HK-2 (cell line): ENCODE measurements at regions not wholly inside any gene's neighbourhood (a gene's known extent, or its start where the extent isn't known, plus 50 kb on each side); places are given as distances from the start of the nearest gene placed in this dataset.

ENCODE experiments used
- DNase-seq: peaks from one replicate; pipeline ENCODE4 v3.0.0-alpha.2; 2018; ENCODE audit not compliant: unreplicated experiment

DNA sequence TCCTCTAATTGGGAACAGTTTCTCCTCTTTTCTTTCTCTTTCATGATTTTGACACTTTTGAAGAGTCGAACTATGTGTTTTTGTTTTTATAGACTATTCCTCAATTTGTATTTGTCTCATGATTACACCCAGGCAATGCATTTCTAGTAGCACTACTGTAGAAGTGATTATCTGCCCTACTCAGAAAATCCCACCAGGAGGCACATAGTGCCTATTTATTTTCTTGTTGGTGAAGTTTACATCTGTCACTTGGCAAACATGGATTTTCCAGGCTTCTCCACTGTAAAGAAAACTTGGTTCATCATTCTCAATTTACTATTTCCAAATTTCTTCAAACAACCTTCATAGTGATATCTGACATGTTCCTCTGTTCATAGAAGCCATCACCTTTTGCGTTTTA is 893.9 kb downstream of the CCSER2 start:
- no peak for DNase-seq

DNA sequence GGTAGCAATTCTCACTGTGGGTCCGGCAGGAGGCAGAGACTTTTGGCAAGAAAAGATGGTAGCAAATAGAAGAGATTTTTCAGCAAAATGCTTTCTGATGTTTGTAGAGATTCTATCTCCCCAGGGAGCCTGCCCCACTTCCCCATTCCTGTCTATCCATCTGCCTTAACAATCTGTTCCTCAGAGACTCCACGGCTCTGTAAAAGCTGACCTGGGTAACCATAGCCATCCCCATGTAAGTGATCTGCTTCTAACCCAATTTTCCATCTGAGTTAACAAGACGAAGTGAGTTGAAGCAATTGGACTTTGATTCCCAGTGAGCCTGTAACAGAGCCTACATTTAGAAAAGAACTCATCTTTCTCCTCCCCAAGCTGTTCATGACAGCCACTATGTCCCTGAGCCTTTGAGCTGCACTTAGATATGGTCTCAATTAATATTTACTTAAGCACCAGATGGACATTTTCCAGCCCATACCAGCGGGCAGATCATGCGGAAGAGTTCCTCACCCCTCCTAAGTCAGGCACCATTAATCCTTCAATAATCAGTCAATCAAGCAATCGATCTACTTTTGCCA is 896.1 kb downstream of the CCSER2 start:
- DNase-seq = no peak

DNA sequence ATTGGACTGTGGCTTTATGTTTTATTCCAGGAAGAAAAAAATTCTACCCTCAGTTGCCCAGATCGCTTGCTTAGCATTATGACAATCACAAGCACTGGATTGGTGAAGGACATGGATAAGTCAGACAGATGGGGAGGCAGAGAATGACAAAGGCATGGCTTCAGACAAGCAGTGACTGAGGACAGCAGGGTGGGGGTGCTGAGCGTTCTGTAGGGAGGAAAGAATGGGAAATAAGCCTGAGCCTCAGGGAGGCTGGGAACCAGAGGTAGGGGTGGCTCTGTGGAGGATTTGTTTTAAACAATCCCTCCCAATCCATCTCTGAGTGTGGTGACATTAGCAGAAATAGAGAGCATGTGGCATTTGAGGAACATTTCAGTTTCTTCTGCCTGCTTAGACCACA is 896.9 kb downstream of the CCSER2 start:
- DNase-seq = no peak

DNA sequence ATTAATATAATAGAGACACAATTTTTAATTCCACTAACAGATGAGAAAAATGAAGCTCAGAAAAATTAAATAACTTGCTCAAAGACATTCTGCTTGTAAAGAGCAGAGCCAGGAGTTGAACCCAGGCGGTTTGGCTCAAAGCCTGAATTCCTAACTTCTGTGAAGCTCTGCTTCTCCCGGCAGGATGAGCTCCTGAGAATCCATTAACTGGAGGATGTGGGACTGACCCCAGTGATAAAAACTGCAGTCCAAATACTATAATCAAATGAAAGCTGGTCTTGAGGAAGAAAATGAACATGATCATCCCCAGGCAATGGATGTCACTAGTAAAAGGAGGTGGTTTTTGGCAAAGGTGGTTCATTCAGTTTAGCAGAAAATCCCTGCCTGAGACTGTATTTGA is 898.2 kb downstream of the CCSER2 start:
- no peak for DNase-seq

DNA sequence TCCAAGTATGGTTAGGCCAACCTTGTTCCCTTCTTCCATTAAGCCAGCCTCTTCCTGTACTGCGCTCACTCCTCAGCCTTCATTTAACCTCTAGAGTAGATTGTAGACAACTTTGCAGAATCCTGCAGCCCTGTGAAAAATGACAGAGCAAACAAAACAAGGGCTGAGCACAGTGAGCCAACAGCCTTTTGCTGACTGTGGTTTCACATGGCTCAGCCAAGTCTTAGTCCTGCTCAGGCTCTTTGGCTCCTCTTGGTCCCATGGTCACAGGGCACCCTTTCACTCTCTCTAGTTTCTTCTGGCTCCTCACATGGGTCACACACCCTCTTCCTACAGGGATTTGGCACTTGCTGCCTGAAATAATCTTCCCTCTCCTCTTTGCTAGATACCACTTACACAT is 900.3 kb downstream of the CCSER2 start:
- DNase-seq = no peak

DNA sequence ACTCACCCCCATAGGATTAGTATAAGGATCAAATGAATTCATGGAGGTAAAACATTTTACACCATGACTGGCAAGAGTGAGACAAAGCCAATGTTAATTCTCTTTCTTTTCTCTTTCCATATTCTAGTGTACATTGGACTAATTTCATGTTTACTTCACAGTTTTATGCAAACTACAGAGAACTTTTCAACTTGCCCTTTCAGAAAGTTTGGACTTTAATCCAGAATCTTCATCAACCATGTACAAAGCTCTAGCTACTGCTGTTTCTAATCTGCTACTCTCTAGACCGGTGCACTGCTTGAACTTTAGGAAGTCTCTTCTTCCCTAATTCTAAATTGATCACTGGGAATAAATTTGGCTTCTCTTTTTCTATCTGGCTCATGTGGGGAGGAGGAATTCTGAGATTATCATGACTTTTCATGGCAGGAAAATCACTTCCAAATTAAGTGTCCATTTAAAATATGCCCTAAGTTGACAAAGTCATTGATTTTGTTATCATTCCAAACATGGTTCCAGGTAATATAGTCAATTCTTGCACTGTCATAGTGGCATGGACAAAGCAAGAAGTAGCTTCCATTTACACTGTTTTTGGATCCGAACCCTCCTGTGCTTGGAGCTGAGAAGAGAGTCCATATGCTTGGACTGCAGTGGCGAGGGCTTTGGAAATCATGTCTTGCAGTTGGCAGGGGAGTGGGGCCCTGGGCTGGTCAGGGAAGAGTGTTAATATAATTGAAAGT is 903.3 kb downstream of the CCSER2 start:
- DNase-seq = no peak

DNA sequence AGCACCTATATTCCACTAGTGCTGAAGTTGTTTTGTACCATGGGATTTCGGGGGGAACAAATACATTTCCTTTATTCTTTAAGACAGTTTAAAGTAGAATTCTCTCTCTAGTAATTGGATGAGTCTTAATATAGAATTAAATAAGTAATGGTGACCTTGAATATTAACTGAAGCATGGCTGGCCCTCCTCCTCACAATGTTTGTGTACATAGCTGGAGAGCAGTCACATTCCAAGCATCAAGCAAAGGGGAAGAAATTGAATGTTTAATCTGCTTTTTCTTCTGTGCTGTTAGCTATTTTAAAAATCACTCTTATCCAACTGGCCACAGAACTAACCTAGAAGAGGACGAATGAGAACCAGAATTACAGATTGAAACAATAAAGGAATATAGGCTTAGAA is 906.9 kb downstream of the CCSER2 start:
- DNase-seq = no peak

DNA sequence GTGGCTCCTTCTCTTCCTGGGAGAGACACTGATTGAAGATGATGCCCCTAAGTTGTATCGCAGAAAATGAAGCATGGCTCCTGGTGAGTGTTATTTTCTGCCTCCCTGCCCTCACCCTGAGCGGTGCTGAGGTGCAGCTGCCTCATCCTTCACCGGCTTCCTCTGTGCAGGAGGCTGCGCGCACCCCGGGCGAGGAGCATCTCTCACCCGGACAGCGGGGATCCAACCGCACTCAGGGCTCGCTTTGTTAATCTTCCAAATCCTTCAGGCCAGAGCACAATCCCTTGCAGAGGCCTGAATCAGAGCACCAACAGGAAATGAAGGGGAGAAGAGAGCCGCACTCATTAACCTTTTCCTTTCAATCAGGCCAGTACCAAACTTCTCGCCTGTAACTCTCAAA is 910.3 kb downstream of the CCSER2 start:
- no peak for DNase-seq

DNA sequence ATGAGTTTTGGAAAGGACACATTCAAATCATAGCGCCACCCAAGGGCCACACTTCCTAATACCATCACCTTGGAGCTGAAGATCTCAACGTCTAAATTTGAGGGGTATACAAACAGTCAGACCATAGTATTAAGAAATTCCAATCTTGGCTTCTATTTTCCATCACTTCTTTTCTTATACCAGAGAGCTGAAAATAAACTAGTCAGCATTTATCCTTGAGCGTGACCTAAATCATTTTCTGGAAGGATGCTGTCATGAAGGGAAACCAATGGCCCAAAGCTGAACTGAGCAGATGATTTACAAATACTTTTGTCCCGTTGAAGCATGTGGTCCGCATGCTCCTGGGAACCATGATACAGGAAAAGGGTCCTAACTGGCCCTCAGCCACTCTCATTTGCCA is 921.9 kb downstream of the CCSER2 start:
- DNase-seq = no peak

DNA sequence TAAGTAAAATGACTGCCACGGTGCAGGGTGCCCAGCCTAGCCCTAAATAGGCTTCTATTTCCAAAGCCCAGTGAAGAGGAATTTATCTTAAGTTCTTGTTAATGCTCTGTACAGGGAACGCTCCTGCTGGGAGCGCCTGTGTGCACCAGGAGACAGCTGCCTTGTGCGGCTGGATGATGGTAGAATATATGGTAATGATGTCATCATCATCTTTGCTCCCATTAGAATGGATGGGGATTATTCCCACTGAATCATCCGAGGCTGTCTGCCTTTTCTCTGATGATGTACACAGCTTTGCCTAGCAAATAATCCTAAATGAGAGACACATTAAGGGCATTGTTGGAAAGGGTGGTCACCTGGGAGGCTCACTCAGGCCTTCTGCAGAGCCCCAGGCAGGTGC is 928.1 kb downstream of the CCSER2 start:
- no peak for DNase-seq

DNA sequence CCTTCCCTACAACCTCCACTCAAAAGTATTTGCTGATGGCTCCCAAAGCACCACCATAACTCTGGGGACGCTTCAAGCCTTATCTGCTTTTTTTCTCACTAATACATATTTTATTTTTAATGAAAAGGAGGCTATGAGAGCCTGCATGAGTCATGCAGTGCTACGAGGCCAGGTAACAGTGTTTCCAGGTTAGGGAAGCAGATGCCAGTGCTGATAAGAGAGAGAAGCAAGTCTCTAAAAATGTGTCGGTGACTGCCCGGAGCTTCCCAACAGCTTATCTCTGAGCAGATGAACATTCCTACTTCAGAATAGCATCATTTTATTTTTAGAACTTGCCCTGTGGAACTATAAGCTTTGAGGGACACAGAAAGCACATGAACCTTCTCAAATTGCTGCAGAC is 931.5 kb downstream of the CCSER2 start:
- DNase-seq = no peak

DNA sequence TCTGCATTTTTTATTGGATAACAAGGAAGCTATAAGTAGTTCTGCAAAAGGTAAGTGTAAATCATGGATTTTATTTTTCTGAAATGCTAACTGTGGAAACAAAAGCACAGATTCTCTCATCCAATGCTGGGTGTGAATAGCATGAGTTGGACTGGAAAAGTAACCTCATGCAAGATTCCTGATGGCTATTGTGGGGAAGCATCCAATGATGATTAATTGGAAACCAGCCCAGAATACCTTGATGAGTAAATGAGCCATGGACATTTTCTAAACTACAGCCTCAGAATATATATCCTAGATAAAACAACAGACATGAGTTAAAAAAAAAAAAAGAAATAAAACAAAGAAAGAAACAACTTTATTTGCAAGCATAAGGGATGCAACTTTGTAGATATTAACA is 934.6 kb downstream of the CCSER2 start:
- DNase-seq = no peak

DNA sequence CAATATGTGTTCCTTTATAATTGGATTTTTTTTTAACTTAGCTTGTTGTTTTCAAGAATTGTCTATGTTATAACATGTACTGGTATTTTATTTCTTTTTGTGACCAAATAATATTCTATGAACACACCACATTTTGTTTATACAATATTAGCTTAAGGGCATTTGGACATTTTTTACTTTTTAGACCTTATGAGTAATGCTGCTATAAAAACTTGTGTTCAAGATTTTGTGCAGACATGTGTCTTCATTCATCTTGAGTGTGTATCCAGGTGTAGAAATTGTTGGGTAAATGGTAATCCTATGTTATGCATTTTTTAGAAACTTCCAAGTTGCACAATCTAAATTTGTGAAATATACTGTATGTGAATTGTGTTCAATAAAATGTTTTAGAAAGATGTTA is 936.7 kb downstream of the CCSER2 start:
- no peak for DNase-seq

DNA sequence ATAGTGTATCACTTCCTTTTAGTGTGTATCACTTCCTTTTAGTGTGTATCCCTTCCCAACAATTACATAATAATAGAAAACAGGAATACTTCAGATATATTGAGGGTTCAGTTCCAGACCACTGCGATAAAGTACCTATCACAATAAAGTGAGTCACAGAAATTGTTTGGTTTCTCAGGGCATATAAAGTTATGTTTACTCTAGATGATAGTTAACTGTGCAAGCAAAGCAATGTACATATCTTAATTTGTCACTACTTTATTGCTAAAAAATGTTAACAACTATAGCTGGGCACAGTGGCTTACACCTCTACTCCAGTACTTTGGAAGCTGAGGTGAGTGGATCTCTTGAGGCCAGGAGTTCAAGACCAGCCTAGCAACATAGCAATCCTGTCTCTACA is 938.4 kb downstream of the CCSER2 start:
- no peak for DNase-seq

DNA sequence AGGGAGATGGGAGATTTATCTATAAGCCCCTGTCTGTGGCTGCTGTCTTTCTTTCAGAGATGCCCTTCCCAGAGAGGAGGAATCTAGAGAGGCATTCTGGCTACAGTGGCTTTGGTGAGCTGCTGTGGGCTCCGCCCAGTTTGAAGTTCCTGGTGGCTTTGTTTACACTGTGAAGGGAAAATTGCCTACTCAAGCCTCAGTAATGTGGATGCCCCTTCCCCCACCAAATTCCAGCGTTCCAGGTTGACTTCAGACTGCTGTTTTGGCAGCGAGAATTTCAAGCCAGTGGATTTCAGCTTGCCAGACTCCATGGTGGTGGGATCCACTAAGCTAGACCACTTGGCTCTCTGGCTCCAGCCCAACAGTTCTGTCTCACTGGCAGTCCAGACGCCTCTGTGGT is 951.6 kb downstream of the CCSER2 start:
- DNase-seq = no peak

DNA sequence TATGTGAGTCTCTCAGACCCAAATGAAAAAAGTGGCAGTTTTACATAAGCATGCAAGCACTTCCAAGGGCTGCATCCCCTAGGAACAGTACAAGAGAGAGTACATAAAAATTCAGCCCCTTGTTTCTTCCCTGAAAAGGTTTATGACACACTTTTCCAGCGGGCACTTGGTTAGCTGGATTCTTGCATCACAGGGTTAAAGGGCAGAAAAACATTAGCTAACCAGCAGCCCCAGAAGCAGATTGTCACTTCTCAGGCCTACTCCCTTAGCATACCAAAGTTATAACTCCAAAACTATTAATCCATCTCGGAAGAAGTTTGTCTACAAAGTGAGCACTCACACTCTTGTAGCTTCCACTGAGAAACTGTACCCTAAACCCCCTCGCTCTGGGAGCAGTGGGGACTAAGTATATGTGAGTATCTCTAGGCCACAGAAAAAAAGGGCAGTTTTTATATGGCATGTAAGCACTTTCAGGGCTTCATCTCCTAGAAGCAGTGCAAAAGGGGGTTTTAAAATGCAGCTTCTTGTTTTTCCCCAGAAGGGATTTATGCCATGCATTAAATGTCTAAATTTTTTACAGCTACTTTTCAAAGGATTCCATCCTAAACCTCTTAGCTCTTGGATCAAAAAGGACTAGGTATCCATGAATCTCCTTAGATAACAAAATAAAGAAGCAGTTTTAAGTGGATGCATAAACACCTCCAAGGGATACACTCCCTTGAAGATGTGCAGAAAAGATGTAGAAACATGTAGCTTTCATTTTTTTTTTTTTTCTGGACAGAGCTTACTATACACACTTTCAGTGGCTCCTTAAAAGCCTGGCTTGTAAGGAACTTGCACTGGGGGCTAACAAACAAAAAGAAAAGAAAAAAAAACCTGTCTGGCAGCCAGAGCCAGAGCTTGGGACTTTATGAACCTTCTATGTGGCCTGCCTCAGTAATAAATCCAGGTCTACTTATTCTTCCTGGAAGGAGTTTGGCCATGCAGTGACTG is 956.7 kb downstream of the CCSER2 start:
- DNase-seq = no peak

DNA sequence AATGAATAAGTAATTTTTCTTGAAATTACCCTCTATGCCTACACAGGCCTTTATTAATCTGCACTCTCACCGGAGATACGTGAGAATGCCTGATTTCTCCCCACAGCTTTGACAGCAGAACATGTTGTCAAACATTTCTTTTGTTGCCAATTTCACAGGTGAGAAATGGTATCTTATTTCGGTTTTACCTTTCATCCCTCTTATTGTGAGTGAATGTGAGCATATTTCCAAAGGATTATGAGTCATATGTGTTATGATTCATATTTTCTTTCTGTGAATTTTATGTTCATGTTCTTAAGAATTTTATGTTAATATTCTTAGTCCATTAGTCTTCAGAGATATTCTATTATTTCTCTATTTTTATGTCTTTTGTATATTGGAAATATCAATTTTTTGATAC is 965.1 kb downstream of the CCSER2 start:
- DNase-seq = no peak

DNA sequence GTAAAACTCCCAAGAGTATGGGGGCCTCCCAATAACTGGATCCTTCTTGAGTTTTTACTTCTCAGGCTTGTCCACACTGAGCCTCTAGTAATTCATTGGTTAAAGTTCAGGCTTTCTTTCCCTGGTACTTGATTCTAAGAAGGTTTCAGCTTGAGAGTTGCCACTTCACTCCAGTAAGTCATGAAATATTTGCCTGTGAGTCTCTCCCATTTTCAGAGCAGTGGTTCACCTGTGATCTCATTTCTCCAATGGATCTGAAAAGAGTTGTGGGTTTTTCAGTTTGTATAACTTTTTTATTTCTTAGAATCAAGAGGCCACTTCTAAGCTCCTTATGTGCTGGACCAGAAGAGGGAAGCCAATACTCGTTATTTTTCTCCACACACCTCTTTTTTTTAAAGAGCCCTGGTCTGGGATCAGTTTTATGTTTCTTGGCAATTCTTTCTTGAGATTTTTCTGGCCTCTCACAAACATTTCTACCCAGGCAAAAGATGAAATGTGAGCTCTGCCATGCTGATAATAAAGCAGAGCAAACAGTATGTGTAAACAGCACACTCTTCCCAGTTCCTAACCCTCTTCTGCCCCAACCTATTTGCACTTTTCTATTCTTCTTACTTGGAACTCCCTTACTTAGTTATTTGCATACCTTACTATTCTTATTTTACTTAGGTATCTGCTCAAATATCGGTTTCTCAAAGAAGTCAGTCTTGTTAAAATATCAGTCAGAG is 983.4 kb downstream of the CCSER2 start:
- DNase-seq = no peak

DNA sequence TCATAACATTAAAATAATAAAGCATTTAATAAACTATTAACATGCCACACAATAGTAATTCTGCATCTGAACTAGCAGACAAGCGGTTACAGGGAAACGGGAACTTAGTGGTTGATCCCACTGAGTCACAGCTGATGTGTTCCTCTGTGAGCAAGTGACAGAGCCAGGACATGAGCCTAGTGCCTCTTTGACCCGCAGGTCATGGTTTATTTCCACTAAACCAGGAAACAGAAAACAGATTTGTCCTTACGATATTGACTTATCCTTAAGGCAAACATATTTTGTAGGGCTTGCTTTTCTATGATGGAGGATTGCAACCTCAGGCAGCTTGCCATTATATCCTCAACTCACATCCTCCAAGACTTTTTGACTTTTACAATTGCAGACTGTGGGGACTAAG is 987.3 kb downstream of the CCSER2 start:
- DNase-seq = no peak

DNA sequence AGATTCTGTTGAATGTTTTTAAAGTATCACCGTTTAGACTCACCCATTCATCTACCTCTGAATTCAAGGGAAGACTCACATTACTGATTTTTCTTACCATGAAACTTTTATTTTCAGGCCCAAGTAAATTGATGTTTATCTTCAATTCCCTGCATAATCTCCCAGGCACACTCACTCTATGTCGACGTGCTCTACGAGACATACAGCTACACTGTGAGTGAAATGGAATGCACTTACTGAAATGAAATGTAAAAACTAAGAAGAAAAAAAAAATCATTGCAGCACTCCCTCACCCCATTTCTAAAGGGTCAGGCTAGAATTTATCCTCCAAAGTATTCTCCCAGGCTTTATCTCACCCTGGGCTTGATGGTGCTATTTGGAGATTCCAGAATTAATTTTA is 987.9 kb downstream of the CCSER2 start:
- DNase-seq = no peak

DNA sequence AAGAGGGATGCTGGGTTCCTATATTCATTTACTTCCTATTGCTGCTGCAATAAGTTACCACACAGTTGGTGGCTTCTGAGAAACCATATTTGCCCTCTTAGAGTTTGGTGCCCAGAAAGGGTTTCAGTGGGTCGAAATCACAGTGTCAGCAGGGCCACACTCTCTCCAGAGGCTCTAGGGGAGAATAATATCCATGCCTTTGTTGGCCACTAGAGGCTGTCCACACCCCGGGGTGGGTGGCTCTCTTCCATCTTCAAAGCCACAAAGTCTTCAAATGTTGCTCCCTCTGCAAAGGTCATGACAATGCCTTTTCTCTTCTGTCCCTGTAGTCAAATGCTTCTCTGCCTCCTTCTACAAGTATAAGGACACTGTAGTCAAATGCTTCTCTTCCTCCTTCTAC is 989.4 kb downstream of the CCSER2 start:
- DNase-seq = no peak
